Brain microvascular endothelial cell (primary cell): ENCODE measurements at regions not wholly inside any gene's neighbourhood (a gene's known extent, or its start where the extent isn't known, plus 50 kb on each side); places are given as distances from the start of the nearest gene placed in this dataset.

Experiments
- DNase-seq: peaks from one replicate; pipeline ENCODE4 v3.0.0-alpha.2; 2020
- H3K27ac ChIP-seq: fragments of 250-450 bp; sonication (Bioruptor Pico); 2 replicates; pipeline ENCODE4 v1.5.1; 2020; ENCODE audit warnings: mild to moderate bottlenecking, moderate library complexity
- H3K27me3 ChIP-seq: fragments of 250-450 bp; sonication (Bioruptor Pico); replicated peaks from 2 replicates; pipeline ENCODE4 v1.5.1; 2020; ENCODE audit warnings: mild to moderate bottlenecking
- H3K36me3 ChIP-seq: fragments of 250-450 bp; sonication (Bioruptor Pico); replicated peaks from 2 replicates; pipeline ENCODE4 v1.5.1; 2020; ENCODE audit warnings: mild to moderate bottlenecking
- H3K4me3 ChIP-seq: 2 replicates; pipeline ENCODE4 v1.5.1; 2011; ENCODE audit warnings: low read depth, mild to moderate bottlenecking, control low read depth, low read length, moderate library complexity
- in situ Hi-C: cut with HindIII; loops from 2 replicates; pipeline ENCODE4 v1.10.0; 2017; ENCODE audit warnings: low sequenced_read_pairs, low pct_ligation_motif_present
- TF ChIP-seq, protein P1 (sequence below): IDR thresholded peaks from 2 replicates; pipeline ENCODE4 v1.5.1; 2011; ENCODE audit warnings: low read depth, mild to moderate bottlenecking, moderate library complexity, low read length, control low read depth, inconsistent platforms; ENCODE audit errors: missing control alignments

DNA sequence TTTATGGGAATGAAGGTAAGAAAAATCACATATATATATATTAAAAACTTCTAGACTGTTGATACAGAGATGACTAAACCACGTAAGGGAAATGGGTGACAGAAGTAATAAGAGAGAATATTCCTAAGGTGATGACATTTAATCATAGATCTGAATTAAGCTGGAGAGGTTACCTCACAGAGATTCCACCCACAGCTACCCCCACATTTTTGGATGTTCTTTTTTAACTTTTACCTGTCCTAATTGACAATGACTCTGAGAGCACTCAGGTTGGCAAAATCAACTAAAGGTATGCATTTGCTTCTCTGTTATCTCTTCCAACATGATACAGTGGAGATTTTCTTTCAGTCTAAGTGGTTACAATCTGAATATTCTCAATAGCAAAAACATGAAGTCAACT lies 1280.6 kb downstream of the CDH11 start:
- TF ChIP-seq, protein P1, sequence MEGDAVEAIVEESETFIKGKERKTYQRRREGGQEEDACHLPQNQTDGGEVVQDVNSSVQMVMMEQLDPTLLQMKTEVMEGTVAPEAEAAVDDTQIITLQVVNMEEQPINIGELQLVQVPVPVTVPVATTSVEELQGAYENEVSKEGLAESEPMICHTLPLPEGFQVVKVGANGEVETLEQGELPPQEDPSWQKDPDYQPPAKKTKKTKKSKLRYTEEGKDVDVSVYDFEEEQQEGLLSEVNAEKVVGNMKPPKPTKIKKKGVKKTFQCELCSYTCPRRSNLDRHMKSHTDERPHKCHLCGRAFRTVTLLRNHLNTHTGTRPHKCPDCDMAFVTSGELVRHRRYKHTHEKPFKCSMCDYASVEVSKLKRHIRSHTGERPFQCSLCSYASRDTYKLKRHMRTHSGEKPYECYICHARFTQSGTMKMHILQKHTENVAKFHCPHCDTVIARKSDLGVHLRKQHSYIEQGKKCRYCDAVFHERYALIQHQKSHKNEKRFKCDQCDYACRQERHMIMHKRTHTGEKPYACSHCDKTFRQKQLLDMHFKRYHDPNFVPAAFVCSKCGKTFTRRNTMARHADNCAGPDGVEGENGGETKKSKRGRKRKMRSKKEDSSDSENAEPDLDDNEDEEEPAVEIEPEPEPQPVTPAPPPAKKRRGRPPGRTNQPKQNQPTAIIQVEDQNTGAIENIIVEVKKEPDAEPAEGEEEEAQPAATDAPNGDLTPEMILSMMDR = no peak
- no peak overlapping the region for H3K4me3 ChIP-seq
- in situ Hi-C loops = no loop called here
- H3K27ac ChIP-seq = no peak overlapping the region
- no peaks in the 10 kb centered on the region for H3K27me3 ChIP-seq
- DNase-seq = no peak
- no peaks in the 10 kb centered on the region for H3K36me3 ChIP-seq

DNA sequence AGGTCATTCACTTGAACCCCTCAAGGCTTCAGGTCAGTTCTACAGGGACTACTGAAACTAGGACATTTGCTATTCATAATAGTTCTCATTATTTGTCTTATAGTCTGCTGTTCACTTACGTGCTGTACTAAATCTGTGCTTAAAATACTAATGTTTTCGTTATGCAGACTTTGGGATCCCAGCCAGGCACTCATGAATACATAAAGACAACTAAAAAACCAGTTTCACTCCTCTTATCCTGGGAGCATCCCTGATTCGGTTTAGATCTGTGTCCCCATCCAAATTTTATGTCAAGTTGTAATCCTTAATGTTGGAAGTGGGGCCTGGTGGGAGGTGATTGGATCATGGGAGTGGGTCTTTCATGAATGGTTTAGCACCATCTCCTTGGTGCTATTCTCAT lies 1291.8 kb downstream of the CDH11 start:
- TF ChIP-seq, protein P1 = no peak
- Histone ChIP-seq H3K4me3 (no peak overlapping the region), H3K36me3 (no peaks in the 10 kb centered on the region), H3K27me3 (no peaks in the 10 kb centered on the region), H3K27ac (no peak overlapping the region)
- in situ Hi-C loops = no loop called here
- DNase-seq = no peak

DNA sequence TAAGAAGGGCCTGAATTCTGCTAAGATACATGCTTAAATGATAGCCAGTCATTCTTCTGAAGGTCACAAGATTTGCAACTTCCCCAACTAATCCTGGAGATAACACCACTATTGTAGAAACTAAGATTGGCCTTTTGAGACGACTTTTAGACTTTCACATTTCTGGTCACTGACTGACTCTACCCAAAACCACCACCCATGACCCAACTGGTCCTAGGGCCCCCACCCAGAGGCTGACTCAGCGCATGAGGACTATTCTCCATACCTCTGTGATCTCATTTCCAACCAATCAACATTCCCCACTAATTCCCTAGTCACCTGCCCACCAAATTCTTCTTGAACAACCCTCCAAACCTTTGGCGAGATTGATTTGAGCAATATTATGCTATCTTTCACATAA lies 1299.0 kb downstream of the CDH11 start:
- Histone ChIP-seq H3K4me3 (no peak overlapping the region), H3K27me3 (no peaks in the 10 kb centered on the region), H3K36me3 (no peaks in the 10 kb centered on the region), H3K27ac (no peak overlapping the region)
- TF ChIP-seq, protein P1 = no peak
- no peak for DNase-seq
- in situ Hi-C loops = no loop called here

DNA sequence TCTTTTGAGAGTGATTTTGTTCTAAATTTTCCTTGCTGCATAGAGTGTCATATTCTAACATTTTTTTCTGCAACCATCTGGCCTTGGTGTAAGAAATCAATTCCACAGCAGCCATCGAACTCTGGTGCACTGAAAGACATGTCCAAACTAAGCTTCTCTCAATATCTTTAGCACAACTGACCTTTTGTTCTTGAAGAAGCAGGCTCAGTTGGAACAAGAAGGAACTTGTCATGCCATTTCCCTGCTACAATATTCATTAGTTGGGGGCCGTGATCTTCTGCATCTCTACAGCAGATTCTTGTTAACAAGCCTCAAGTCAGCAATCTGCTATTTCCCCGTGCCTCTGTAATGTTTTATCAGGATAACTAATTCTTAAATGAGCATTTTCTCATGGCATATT lies 1305.6 kb downstream of the CDH11 start:
- H3K36me3 ChIP-seq = no peaks in the 10 kb centered on the region
- H3K27me3 ChIP-seq = no peaks in the 10 kb centered on the region
- TF ChIP-seq, protein P1 = no peak
- H3K4me3 ChIP-seq = no peak overlapping the region
- DNase-seq = no peak
- in situ Hi-C loops = no loop called here
- no peak overlapping the region for H3K27ac ChIP-seq

DNA sequence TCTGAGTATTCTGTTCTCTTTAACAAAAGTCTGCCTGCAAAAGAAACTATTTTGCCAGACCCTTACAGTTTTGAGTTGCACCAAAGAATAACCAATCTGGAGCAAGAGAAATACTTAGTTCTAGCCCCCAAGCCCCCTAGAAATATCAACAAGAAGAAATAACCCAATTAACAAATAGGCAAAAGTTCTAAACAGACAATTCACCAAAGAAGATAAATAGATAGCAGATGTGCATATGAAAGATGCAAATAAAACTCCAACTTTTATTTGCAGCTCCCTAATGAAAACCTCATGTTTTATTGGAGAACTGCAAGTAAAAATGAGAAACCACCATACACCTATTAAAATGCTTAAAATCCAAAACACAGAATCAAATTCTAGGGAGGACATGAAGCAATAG lies 1308.0 kb downstream of the CDH11 start:
- no peak for DNase-seq
- Histone ChIP-seq H3K4me3 (no peak overlapping the region), H3K36me3 (no peaks in the 10 kb centered on the region), H3K27me3 (no peaks in the 10 kb centered on the region), H3K27ac (no peak overlapping the region)
- TF ChIP-seq, protein P1 = no peak
- in situ Hi-C loops = no loop called here

DNA sequence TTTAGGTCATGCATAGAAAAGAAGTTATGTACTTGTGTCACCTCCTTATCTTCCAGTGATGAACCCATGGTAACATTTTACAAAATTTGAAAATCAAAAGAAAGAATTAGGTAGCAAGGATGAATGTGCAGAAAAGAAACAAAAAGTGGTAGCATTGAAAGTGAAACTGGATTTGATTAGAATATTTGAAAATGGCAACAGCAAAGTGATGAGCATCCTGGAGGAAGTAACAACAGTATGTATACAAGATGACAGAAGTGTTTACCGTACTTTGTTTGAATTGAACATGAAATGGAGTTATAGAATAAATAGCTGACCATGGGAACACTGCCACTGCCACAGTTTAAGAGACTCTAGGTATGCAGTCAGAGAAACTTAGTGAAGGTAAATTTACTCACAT lies 1313.1 kb downstream of the CDH11 start:
- in situ Hi-C loops = no loop called here
- no peaks in the 10 kb centered on the region for H3K27me3 ChIP-seq
- DNase-seq = no peak

More for the DNA sequence above, 1313.1 kb downstream of the CDH11 start:
- H3K4me3 ChIP-seq = no peak overlapping the region
- no peaks in the 10 kb centered on the region for H3K36me3 ChIP-seq
- TF ChIP-seq, protein P1 = no peak
- H3K27ac ChIP-seq = no peak overlapping the region
